ENCODE measurements at regions not wholly inside any gene's neighbourhood (a gene's known extent, or its start where the extent isn't known, plus 50 kb on each side); places are given as distances from the start of the nearest gene placed in this dataset.
"Not testable (repeated sequence)": the region's sequence is repeated elsewhere in the genome, so short reads cannot be mapped to it uniquely, and the experiment has no call there.

- TF ChIP-seq, protein P1, sequence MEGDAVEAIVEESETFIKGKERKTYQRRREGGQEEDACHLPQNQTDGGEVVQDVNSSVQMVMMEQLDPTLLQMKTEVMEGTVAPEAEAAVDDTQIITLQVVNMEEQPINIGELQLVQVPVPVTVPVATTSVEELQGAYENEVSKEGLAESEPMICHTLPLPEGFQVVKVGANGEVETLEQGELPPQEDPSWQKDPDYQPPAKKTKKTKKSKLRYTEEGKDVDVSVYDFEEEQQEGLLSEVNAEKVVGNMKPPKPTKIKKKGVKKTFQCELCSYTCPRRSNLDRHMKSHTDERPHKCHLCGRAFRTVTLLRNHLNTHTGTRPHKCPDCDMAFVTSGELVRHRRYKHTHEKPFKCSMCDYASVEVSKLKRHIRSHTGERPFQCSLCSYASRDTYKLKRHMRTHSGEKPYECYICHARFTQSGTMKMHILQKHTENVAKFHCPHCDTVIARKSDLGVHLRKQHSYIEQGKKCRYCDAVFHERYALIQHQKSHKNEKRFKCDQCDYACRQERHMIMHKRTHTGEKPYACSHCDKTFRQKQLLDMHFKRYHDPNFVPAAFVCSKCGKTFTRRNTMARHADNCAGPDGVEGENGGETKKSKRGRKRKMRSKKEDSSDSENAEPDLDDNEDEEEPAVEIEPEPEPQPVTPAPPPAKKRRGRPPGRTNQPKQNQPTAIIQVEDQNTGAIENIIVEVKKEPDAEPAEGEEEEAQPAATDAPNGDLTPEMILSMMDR (IDR thresholded peaks at IDR 0.05): not testable (repeated sequence)
- TF ChIP-seq POLR2A (IDR thresholded peaks at IDR 0.05): not testable (repeated sequence)
These were observed 186.4 kb downstream of the NPIPB11 start for GRCh38 chr16:29219966-29220646.
